OCI-LY3 (cell line): ENCODE measurements at regions not wholly inside any gene's neighbourhood (a gene's known extent, or its start where the extent isn't known, plus 50 kb on each side); places are given as distances from the start of the nearest gene placed in this dataset.

Source experiments
- H2AFZ ChIP-seq: fragments of 200-600, 300-600 bp; shearing (Covaris generic); 2 replicates; pipeline ENCODE4 v1.6.0; 2014; ENCODE audit warnings: antibody characterized with exemption, low read depth, low read length
- H3K27ac ChIP-seq: fragments of 200-600, 300-600 bp; sonication (generic); 2 replicates; pipeline ENCODE4 v1.5.1; 2014; ENCODE audit warnings: mild to moderate bottlenecking, low read length, moderate library complexity, mixed read lengths
- H3K27me3 ChIP-seq: fragments of 200-600, 300-600 bp; sonication (generic); 2 replicates; pipeline ENCODE4 v1.6.1; 2014; ENCODE audit warnings: low read depth, low read length, mixed read lengths
- H3K36me3 ChIP-seq: fragments of 200-600, 300-600 bp; sonication (generic); replicated peaks from 2 replicates; pipeline ENCODE3; 2014; ENCODE audit warnings: low read depth, low read length, mixed read lengths
- H3K4me1 ChIP-seq: fragments of 300-600, 200-600 bp; sonication (generic); 2 replicates; pipeline ENCODE4 v1.6.1; 2014; ENCODE audit warnings: low read length, mixed read lengths
- H3K4me2 ChIP-seq: fragments of 200-600, 300-600 bp; sonication (generic); 2 replicates; pipeline ENCODE4 v1.6.1; 2014; ENCODE audit warnings: low read length, mixed read lengths
- H3K4me3 ChIP-seq: fragments of 300-600, 200-600 bp; sonication (generic); 2 replicates; pipeline ENCODE4 v1.5.1; 2014; ENCODE audit warnings: antibody characterized with exemption, mild to moderate bottlenecking, low read length, moderate library complexity
- H3K79me2 ChIP-seq: fragments of 300-600, 200-600 bp; shearing (Covaris generic); 2 replicates; pipeline ENCODE4 v1.6.1; 2014; ENCODE audit warnings: mild to moderate bottlenecking, low read length, mixed read lengths
- H3K9ac ChIP-seq: fragments of 300-600, 200-600 bp; shearing (Covaris generic); 2 replicates; pipeline ENCODE4 v1.6.0; 2014; ENCODE audit warnings: mild to moderate bottlenecking, low read length, moderate library complexity
- H3K9me3 ChIP-seq: fragments of 200-600, 300-600 bp; shearing (Covaris generic); 2 replicates; pipeline ENCODE4 v1.6.1; 2014; ENCODE audit warnings: low read length, mixed read lengths; ENCODE audit not compliant: insufficient read depth
- H4K20me1 ChIP-seq: fragments of 200-600, 300-600 bp; sonication (generic); 2 replicates; pipeline ENCODE4 v1.6.1; 2016; ENCODE audit warnings: low read length, mixed read lengths; ENCODE audit not compliant: insufficient read depth
- CTCF ChIP-seq: fragments of 200-600, 300-600 bp; sonication (generic); IDR thresholded peaks from 2 replicates; pipeline ENCODE4 v1.5.1; 2014; ENCODE audit warnings: antibody characterized with exemption, low read length, low read depth
- EZH2phosphoT487 ChIP-seq: fragments of 200-600 bp; shearing (Covaris generic); IDR thresholded peaks from 2 replicates; pipeline ENCODE4 v1.6.1; 2018; ENCODE audit warnings: antibody characterized with exemption, mixed run types, low read depth

GRCh38 chr4:1504595-1505500 lies 98.6 kb upstream of the NKX1-1 start:
- Histone ChIP-seq H3K27me3 (no peaks in the 10 kb centered on the region), H3K79me2 (no peaks in the 10 kb centered on the region), H3K4me1 (no peaks in the 10 kb centered on the region), H2AFZ (no peak overlapping the region), H3K4me3 (no peak overlapping the region), H3K9me3 (no peaks in the 10 kb centered on the region), H3K36me3 (no peaks in the 10 kb centered on the region), H4K20me1 (no peaks in the 10 kb centered on the region), H3K4me2 (no peak overlapping the region), H3K9ac (no peak overlapping the region), H3K27ac (no peak overlapping the region)
- TF ChIP-seq CTCF (no peak), EZH2phosphoT487 (no peak)

GRCh38 chr4:1503583-1504471 lies 97.6 kb upstream of the NKX1-1 start:
- Histone ChIP-seq H3K9me3 (no peaks in the 10 kb centered on the region), H3K27ac (no peak overlapping the region), H3K4me1 (no peaks in the 10 kb centered on the region), H3K4me3 (no peak overlapping the region), H2AFZ (no peak overlapping the region), H3K27me3 (no peaks in the 10 kb centered on the region), H4K20me1 (no peaks in the 10 kb centered on the region), H3K9ac (no peak overlapping the region), H3K4me2 (no peak overlapping the region), H3K79me2 (no peaks in the 10 kb centered on the region), H3K36me3 (no peaks in the 10 kb centered on the region)
- TF ChIP-seq EZH2phosphoT487 (no peak), CTCF (no peak)

GRCh38 chr4:1502976-1503375 lies 96.7 kb upstream of the NKX1-1 start:
- no peaks in the 10 kb centered on the region for H3K4me1 ChIP-seq
- H2AFZ ChIP-seq = no peak overlapping the region
- H3K36me3 ChIP-seq = no peaks in the 10 kb centered on the region

More at GRCh38 chr4:1502976-1503375, 96.7 kb upstream of the NKX1-1 start:
- Histone ChIP-seq H3K27me3 (no peaks in the 10 kb centered on the region), H4K20me1 (no peaks in the 10 kb centered on the region), H3K4me2 (no peak overlapping the region), H3K27ac (no peak overlapping the region), H3K9me3 (no peaks in the 10 kb centered on the region), H3K4me3 (no peak overlapping the region), H3K9ac (no peak overlapping the region), H3K79me2 (no peaks in the 10 kb centered on the region)
- no peak for TF ChIP-seq CTCF
- TF ChIP-seq EZH2phosphoT487 = no peak
